Fibroblast of pulmonary artery (primary cell): ENCODE measurements at regions not wholly inside any gene's neighbourhood (a gene's known extent, or its start where the extent isn't known, plus 50 kb on each side); places are given as distances from the start of the nearest gene placed in this dataset.

Experiments
- DNase-seq: peaks from one replicate; pipeline ENCODE4 v3.0.0-alpha.2; 2010; ENCODE audit warnings: low read depth
- H3K4me3 ChIP-seq: replicated peaks from 2 replicates; pipeline ENCODE4 v1.5.1; 2011; ENCODE audit warnings: low read depth, mild to moderate bottlenecking, control low read depth, low read length, moderate library complexity
- CTCF ChIP-seq: IDR thresholded peaks from 2 replicates; pipeline ENCODE4 v1.5.1; 2011; ENCODE audit warnings: mild to moderate bottlenecking, control low read depth, low read length, inconsistent platforms; ENCODE audit errors: missing control alignments

DNA sequence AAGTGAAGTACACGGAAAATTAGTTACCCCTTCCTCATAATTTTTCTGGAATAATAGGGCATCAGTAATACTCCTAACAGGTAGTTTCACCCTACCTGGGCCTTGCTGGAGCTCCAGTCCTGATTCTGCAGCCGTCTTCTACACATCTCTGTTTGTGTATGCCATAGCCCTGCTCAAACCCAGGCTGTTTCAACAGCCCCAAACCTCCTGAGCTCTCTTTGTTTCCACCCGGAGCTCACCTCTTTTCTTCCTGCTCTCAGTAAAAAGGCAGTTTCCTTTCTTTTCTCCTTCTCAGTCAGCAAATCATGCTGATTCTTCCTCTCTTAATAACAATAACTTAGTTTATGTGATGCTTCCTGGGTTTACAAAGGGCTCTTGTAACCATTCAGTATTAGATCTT lies 355.1 kb upstream of the RUNX1 start:
- no peak for TF ChIP-seq CTCF
- no peak overlapping the region for H3K4me3 ChIP-seq
- DNase-seq: no peak

DNA sequence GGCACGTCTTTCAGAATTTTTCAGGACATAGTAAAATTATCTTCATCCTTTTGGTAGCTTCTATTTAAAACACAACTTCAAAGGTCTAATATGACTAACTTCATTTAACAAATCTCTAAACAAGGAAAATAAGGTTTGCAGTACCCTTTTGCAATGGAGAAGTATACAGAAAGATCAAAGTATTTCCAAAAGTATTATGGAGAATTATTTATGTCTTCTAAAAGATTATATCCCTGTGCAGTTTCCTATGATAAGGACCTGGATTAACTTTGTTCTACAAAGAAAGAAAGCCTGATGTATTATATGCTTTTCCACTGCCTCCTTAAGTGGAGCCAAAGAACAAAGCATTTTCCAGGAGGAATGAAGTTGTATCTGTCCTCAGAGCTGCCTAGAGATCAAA lies 353.0 kb upstream of the RUNX1 start:
- TF ChIP-seq CTCF: no peak
- H3K4me3 ChIP-seq: no peak overlapping the region
- no peak for DNase-seq

DNA sequence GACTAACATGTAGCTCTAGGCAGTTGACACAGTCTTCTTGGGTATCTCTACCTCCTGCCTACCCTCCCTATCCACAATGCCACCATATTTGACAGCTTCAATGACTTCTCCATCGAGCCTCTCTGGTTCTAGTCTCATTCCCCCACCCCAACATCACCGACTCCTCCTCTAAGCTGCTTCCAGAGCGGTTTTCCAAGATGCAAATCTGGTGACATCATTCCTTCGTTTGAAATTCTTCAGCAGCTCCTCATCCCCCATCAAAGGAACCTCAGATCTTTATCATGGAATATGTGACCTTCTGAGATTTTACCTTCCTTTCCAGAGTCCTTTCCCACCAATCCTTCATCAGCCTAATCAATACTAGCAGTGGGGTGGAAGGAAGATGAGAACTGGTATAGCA lies 352.4 kb upstream of the RUNX1 start:
- no peak for TF ChIP-seq CTCF
- no peak overlapping the region for H3K4me3 ChIP-seq
- DNase-seq: no peak

DNA sequence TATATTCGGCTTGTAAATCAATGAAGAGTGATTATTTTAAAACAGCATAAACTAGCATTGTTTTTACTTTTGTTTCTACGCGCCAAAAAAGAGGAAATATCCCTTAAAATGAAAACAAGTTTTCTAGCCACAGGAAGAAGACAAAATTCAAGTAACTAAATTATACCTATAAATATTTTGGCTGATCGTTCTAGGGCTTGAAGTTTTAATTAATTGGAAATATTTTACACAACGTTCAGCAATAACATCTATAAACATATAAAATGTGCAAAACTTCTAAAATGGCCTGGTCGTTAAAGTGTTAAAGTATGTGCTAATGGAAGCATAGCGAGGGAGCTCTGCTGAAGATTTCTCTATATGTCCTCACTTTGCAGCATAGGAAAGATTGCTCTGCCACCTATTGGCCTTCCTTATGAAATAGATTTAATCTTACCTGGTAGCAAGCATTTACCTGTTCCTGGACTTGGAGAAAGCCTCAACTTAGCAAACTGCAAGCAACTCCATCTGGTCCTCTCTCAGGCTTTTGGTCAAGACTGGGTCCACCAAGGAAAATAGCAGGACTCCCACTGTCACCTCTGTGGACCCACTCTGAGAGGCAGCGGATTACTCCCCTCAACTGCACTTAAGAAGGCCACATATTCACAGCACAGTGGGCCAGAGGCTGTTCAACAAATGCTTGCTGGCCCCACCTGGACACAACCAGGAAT lies 351.3 kb upstream of the RUNX1 start:
- no peak overlapping the region for H3K4me3 ChIP-seq
- peak; percentile 50 for TF ChIP-seq CTCF
- peak; percentile 82 for DNase-seq

GRCh38 chr21:35399706-35400105 lies 350.6 kb upstream of the RUNX1 start:
- no peak for TF ChIP-seq CTCF
- no peak for DNase-seq
- H3K4me3 ChIP-seq: no peak overlapping the region

GRCh38 chr21:35399002-35399530 lies 350.0 kb upstream of the RUNX1 start:
- TF ChIP-seq CTCF: no peak
- H3K4me3 ChIP-seq: no peak overlapping the region
- DNase-seq: no peak
